ENCODE measurements at regions not wholly inside any gene's neighbourhood (a gene's known extent, or its start where the extent isn't known, plus 50 kb on each side); places are given as distances from the start of the nearest gene placed in this dataset.

GRCh38 chr2:155298001-155298400 is 599.5 kb downstream of the KCNJ3 start:
- TF ChIP-seq CTCF (IDR thresholded peaks at IDR 0.05; ENCODE audit: low read depth, low read length) (no peak), POLR2A (IDR thresholded peaks at IDR 0.05; ENCODE audit: extremely low read depth, insufficient read length) (no peak)
- TF ChIP-seq, protein P1, sequence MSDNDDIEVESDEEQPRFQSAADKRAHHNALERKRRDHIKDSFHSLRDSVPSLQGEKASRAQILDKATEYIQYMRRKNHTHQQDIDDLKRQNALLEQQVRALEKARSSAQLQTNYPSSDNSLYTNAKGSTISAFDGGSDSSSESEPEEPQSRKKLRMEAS (IDR thresholded peaks at IDR 0.05; ENCODE audit: low read depth, low read length): no peak

All from NB4 (cell line).